ENCODE measurements at regions not wholly inside any gene's neighbourhood (a gene's known extent, or its start where the extent isn't known, plus 50 kb on each side); places are given as distances from the start of the nearest gene placed in this dataset.
"Not testable (repeated sequence)": the region's sequence is repeated elsewhere in the genome, so short reads cannot be mapped to it uniquely, and the experiment has no call there.

GRCh38 chr17:64800987-64801386 is 118.3 kb downstream of the LRRC37A3 start:
- in situ Hi-C loops (cut with MboI; ENCODE audit: low pct_unique_long_range_greater_than_20kb, low sequenced_read_pairs, unreplicated experiment); DNase-seq (ENCODE audit: low spot score): not testable (repeated sequence)

GRCh38 chr17:64800361-64800895 is 118.8 kb downstream of the LRRC37A3 start:
- in situ Hi-C loops (cut with MboI; ENCODE audit: low pct_unique_long_range_greater_than_20kb, low sequenced_read_pairs, unreplicated experiment); DNase-seq (ENCODE audit: low spot score): not testable (repeated sequence)

- in situ Hi-C loops (cut with MboI; ENCODE audit: low pct_unique_long_range_greater_than_20kb, low sequenced_read_pairs, unreplicated experiment); DNase-seq (ENCODE audit: low spot score): not testable (repeated sequence)
Measured at GRCh38 chr17:64799543-64800188, 119.6 kb downstream of the LRRC37A3 start.

- in situ Hi-C loops (cut with MboI; ENCODE audit: low pct_unique_long_range_greater_than_20kb, low sequenced_read_pairs, unreplicated experiment); DNase-seq (ENCODE audit: low spot score): not testable (repeated sequence)
Measured at GRCh38 chr17:64798961-64799360, 120.3 kb downstream of the LRRC37A3 start.

GRCh38 chr17:64798489-64798790 is 120.8 kb downstream of the LRRC37A3 start:
- DNase-seq (ENCODE audit: low spot score) = peak; percentile 12
- in situ Hi-C loops (cut with MboI; ENCODE audit: low pct_unique_long_range_greater_than_20kb, low sequenced_read_pairs, unreplicated experiment) = not testable (repeated sequence)

GRCh38 chr17:64797746-64798488 is 121.4 kb downstream of the LRRC37A3 start:
- DNase-seq (ENCODE audit: low spot score); in situ Hi-C loops (cut with MboI; ENCODE audit: low pct_unique_long_range_greater_than_20kb, low sequenced_read_pairs, unreplicated experiment): not testable (repeated sequence)

- DNase-seq (ENCODE audit: low spot score); in situ Hi-C loops (cut with MboI; ENCODE audit: low pct_unique_long_range_greater_than_20kb, low sequenced_read_pairs, unreplicated experiment): not testable (repeated sequence)
Measured at GRCh38 chr17:64795342-64795741, 123.9 kb downstream of the LRRC37A3 start.

GRCh38 chr17:64794548-64795274 is 124.6 kb downstream of the LRRC37A3 start:
- in situ Hi-C loops (cut with MboI; ENCODE audit: low pct_unique_long_range_greater_than_20kb, low sequenced_read_pairs, unreplicated experiment); DNase-seq (ENCODE audit: low spot score): not testable (repeated sequence)

GRCh38 chr17:64794113-64794512 is 125.2 kb downstream of the LRRC37A3 start:
- in situ Hi-C loops (cut with MboI; ENCODE audit: low pct_unique_long_range_greater_than_20kb, low sequenced_read_pairs, unreplicated experiment) = not testable (repeated sequence)

GRCh38 chr17:64792793-64793575 is 126.3 kb downstream of the LRRC37A3 start:
- DNase-seq (ENCODE audit: low spot score); in situ Hi-C loops (cut with MboI; ENCODE audit: low pct_unique_long_range_greater_than_20kb, low sequenced_read_pairs, unreplicated experiment): not testable (repeated sequence)

More at GRCh38 chr17:64794113-64794512, 125.2 kb downstream of the LRRC37A3 start:
- not testable (repeated sequence) for DNase-seq (ENCODE audit: low spot score)

- DNase-seq (ENCODE audit: low spot score); in situ Hi-C loops (cut with MboI; ENCODE audit: low pct_unique_long_range_greater_than_20kb, low sequenced_read_pairs, unreplicated experiment): not testable (repeated sequence)
Measured at GRCh38 chr17:64792276-64792675, 127.0 kb downstream of the LRRC37A3 start.

GRCh38 chr17:64791691-64792090 is 127.6 kb downstream of the LRRC37A3 start:
- DNase-seq (ENCODE audit: low spot score); in situ Hi-C loops (cut with MboI; ENCODE audit: low pct_unique_long_range_greater_than_20kb, low sequenced_read_pairs, unreplicated experiment): not testable (repeated sequence)

GRCh38 chr17:64791226-64791625 is 128.1 kb downstream of the LRRC37A3 start:
- in situ Hi-C loops (cut with MboI; ENCODE audit: low pct_unique_long_range_greater_than_20kb, low sequenced_read_pairs, unreplicated experiment); DNase-seq (ENCODE audit: low spot score): not testable (repeated sequence)

- in situ Hi-C loops (cut with MboI; ENCODE audit: low pct_unique_long_range_greater_than_20kb, low sequenced_read_pairs, unreplicated experiment); DNase-seq (ENCODE audit: low spot score): not testable (repeated sequence)
Measured at GRCh38 chr17:64790690-64791089, 128.6 kb upstream of the SMURF2 start.

GRCh38 chr17:64790193-64790592 is 128.1 kb upstream of the SMURF2 start:
- in situ Hi-C loops (cut with MboI; ENCODE audit: low pct_unique_long_range_greater_than_20kb, low sequenced_read_pairs, unreplicated experiment); DNase-seq (ENCODE audit: low spot score): not testable (repeated sequence)

- in situ Hi-C loops (cut with MboI; ENCODE audit: low pct_unique_long_range_greater_than_20kb, low sequenced_read_pairs, unreplicated experiment); DNase-seq (ENCODE audit: low spot score): not testable (repeated sequence)
Measured at GRCh38 chr17:64789061-64789445, 126.9 kb upstream of the SMURF2 start.

Data from GM13977 (cell line).